NAMALWA (cell line): ENCODE measurements at regions not wholly inside any gene's neighbourhood (a gene's known extent, or its start where the extent isn't known, plus 50 kb on each side); places are given as distances from the start of the nearest gene placed in this dataset.

Experiments used
- DNase-seq: peaks from one replicate; pipeline ENCODE4 v3.0.0-alpha.2; 2015; ENCODE audit warnings: low spot score

DNA sequence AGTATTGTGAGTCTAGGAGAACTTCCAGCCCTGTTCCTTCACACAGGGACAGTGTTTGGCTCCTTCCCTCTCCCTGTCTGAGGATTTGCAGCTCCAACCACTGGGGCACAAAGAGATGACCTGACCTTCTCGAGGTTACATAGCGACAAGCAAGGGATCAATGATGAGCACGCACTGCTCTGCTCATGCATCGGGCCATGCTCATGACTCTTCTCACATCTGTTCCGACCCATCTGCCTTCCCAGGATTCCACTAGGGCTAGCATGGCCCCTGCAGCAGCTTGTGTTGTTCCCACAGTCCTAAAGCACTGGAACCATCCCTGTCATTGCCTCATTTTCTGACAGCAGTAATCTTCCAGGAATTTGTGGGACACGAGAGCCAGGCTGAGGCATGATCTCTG, 78.8 kb upstream of the ARHGAP28 start:
- DNase-seq, result no peak

GRCh38 chr18:6652098-6652497, 77.4 kb upstream of the ARHGAP28 start:
- no peak for DNase-seq

DNA sequence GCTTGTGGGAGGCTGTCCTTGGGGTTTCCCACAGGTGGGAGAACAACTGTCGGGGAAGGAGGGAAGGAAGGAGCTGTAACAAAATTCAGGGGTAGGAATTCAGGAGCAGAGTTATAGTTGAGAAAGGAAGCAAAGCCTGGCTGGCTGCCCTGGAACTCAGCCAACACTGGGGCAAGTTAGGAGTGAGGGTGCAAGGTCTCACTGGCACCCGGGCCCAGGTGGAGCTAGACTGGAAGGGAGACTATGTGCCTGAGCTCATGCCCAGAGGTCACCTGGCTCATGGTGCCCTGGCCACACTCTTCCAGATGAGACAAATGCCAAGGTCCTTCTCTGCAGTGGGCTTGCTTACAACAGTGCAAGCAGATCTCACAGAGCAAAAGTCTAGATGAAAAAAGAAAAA, 75.6 kb upstream of the ARHGAP28 start:
- no peak for DNase-seq

DNA sequence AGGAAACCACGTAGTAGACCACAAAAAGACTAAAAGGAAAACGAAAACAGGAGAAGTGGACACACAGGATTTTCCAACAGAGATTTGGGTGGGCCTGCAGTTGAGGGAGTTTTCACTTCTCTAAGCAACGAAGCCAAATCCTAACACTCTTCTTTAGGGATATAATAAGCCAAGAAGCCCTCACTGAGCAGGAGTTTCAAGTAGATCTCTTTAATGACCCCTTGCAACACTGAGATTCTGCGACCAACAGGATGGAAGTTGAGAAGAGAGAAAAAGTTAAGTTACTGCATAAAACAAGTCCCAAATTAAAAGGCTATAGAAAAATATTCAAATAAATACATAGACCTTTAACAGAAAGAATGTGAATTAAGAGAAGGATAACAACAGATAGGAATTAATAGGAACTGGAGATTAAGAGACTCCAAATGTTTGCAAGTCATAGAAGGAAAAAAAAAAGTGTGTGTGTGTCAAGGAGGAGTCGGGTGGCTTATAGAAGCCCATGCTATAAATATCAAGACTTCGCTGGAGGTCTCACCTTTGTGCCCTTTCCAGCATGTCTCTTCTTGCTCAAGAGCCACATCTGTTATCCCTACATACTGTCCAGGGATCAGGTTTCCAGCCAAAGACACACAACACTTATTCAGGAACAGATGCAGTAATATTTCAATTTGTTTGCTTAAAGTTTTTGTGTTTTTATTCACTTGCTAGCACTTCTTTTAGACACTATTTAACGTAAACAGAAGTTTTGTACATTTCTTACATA, 69.4 kb upstream of the ARHGAP28 start:
- DNase-seq, result no peak

DNA sequence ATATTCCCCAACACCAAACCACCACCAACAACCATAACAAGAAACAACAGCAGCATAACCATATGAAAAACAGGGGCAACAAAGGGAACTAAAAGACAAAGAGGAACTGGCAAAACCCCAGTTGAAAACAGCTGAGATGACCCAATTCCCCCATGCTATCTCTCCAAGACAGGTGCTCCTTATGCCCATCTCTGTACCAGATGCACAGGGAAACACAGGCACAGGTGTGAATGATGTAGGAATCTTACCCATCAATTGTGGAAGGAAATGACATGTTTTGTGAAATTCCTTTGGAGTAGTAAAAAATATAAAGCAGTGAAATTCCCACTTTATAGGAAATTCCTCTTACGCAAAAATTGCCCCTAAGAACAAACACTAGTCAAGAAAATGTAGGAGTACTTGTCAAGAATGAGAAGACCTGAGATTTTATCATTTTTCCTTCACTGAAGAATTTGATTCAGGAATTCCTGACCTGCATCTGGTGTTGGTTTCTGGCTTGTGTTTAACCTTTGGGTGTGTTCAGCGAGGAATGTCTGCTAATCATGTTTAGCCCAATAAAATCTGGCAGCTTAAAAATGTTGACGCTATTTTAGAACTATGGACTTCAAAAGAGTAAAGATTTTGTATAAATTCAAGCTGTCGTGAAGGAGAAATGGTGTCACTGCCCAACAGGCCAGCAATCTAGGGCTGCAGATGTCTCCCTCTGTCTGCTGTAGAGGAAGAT, 67.7 kb upstream of the ARHGAP28 start:
- DNase-seq, result no peak

- DNase-seq, result no peak
Observed at GRCh38 chr18:6666012-6666685, 63.4 kb upstream of the ARHGAP28 start.

DNA sequence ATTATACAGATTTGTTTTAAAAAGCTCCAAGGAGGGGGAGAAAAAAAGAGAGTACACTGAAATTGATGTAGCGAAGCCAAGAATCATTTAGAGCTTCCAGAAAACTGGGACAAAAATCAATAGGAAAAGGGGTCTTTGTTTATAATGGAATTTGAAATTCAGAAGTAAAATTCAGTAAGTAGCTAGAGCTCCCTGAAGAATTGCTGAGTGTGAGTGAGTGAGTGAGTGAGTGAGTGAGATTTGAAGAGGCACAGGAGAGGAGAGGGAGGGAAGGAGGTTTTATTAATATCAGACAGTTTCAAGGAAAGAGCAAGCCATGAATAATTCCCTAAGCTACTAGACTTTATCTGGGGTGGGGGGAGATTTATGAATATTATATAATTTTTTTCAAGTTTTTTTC, 60.7 kb upstream of the ARHGAP28 start:
- no peak for DNase-seq

DNA sequence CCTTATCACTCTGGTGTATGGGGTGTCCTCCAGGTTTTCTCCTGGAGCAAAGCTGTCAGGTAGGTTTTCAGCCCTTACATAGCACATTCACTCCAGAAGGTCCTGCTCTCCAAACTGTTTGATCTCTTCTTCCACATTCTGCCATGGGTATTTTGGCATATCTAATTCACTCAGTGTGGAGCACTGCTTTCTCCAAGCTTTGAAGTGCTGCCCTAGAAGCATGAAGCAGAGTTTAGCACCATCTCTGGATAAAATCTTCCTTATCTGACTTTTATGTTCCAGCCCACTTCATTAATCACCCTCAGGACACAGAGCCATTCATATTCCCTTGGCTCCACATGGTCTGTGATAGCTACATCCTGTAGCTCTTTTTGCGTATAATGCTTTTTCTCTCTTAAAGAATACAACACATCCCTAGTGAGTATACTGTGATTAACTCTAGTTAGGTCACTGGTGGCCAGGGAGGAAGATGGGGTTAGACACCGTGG, 56.7 kb upstream of the ARHGAP28 start:
- no peak for DNase-seq

DNA sequence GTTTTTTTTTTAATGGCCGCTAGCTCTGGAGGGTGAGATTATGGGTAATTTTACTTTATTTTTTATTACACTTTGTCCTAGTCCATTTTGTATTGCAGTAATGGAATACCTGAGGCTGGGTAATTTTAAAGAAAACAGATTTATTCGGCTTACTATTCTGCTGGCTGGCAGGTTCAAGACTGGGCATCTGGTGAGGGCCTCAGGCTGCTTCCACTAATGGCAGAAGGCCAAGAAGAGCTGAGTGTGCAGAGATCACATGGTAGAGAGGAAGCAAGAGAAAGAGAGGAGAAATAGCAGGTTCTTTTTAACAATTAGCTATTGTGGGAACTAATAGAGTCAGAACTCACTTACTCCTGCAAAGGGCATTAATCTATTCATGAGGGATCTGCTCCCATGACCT, 52.4 kb upstream of the ARHGAP28 start:
- DNase-seq, result no peak

- no peak for DNase-seq
Observed at GRCh38 chr18:6679201-6679600, 50.3 kb upstream of the ARHGAP28 start.
